HEK293T (cell line): ENCODE measurements at regions not wholly inside any gene's neighbourhood (a gene's known extent, or its start where the extent isn't known, plus 50 kb on each side); places are given as distances from the start of the nearest gene placed in this dataset.
A peak's percentile ranks its signal among the peaks of the same experiment; 100 is the strongest.

Experiments
- CTCF ChIA-PET: fragments of 350-600 bp; formaldehyde crosslinking; extraction: SDS; loops from one replicate; lab custom pipeline; 2021; ENCODE audit warnings: antibody characterized with exemption, inconsistent platforms; lab: Yijun Ruan, JAX
- POLR2A ChIA-PET: fragments of 350-600 bp; formaldehyde crosslinking; extraction: SDS; loops from one replicate; lab custom pipeline; 2020; ENCODE audit warnings: antibody characterized with exemption, inconsistent platforms; lab: Yijun Ruan, JAX
- DNase-seq: peaks from one replicate; pipeline ENCODE4 v3.0.0; 2012; ENCODE audit warnings: mixed read lengths; ENCODE audit errors: extremely low spot score
- ARNT ChIP-seq: fragments of 450-650 bp; IDR thresholded peaks from 2 replicates; pipeline ENCODE4 v1.6.1; 2017; ENCODE audit warnings: mild to moderate bottlenecking
- BHLHE40 ChIP-seq: fragments of 450-650 bp; IDR thresholded peaks from 2 replicates; pipeline ENCODE4 v1.6.1; 2016; ENCODE audit warnings: mild to moderate bottlenecking, moderate library complexity, borderline replicate concordance
- CTBP1 ChIP-seq: fragments of 450-650 bp; IDR thresholded peaks from 2 replicates; pipeline ENCODE4 v1.6.1; 2016; ENCODE audit warnings: borderline replicate concordance
- ELF4 ChIP-seq: fragments of 450-650 bp; IDR thresholded peaks from 2 replicates; pipeline ENCODE4 v1.6.1; 2017; ENCODE audit warnings: antibody characterized with exemption
- FOXA1 ChIP-seq: fragments of 450-650 bp; IDR thresholded peaks from 2 replicates; pipeline ENCODE4 v1.6.1; 2016; ENCODE audit warnings: mild to moderate bottlenecking
- FOXK2 ChIP-seq: fragments of 450-650 bp; IDR thresholded peaks from 2 replicates; pipeline ENCODE4 v1.6.1; 2016; ENCODE audit warnings: mild to moderate bottlenecking
- FOXM1 ChIP-seq: fragments of 450-650 bp; IDR thresholded peaks from 2 replicates; pipeline ENCODE4 v1.6.1; 2017; ENCODE audit warnings: mild to moderate bottlenecking, borderline replicate concordance
- HDGF ChIP-seq: fragments of 450-650 bp; IDR thresholded peaks from 2 replicates; pipeline ENCODE4 v1.6.1; 2017; ENCODE audit warnings: antibody characterized with exemption, borderline replicate concordance
- L3MBTL2 ChIP-seq: fragments of 450-650 bp; conservative IDR thresholded peaks from 2 replicates; pipeline ENCODE4 v1.6.1; 2016; ENCODE audit warnings: mild to moderate bottlenecking
- LEF1 ChIP-seq: fragments of 450-650 bp; IDR thresholded peaks from 2 replicates; pipeline ENCODE4 v1.6.1; 2017; ENCODE audit warnings: mild to moderate bottlenecking, borderline replicate concordance
- NFRKB ChIP-seq: fragments of 450-650 bp; IDR thresholded peaks from 2 replicates; pipeline ENCODE4 v1.6.1; 2016; ENCODE audit warnings: mild to moderate bottlenecking, moderate library complexity
- SP1 ChIP-seq: fragments of 450-650 bp; IDR thresholded peaks from 2 replicates; pipeline ENCODE4 v1.6.1; 2017
- SUZ12 ChIP-seq: fragments of 450-650 bp; IDR thresholded peaks from 2 replicates; pipeline ENCODE4 v1.6.1; 2016; ENCODE audit warnings: mild to moderate bottlenecking
- TARDBP ChIP-seq: fragments of 450-650 bp; IDR thresholded peaks from 2 replicates; pipeline ENCODE4 v1.6.1; 2016
- ZNF384 ChIP-seq: fragments of 450-650 bp; IDR thresholded peaks from 2 replicates; pipeline ENCODE4 v1.6.1; 2016
- TF ChIP-seq, protein P1 (sequence below): fragments of 450-650 bp; IDR thresholded peaks from 2 replicates; pipeline ENCODE4 v1.6.1; 2016

DNA sequence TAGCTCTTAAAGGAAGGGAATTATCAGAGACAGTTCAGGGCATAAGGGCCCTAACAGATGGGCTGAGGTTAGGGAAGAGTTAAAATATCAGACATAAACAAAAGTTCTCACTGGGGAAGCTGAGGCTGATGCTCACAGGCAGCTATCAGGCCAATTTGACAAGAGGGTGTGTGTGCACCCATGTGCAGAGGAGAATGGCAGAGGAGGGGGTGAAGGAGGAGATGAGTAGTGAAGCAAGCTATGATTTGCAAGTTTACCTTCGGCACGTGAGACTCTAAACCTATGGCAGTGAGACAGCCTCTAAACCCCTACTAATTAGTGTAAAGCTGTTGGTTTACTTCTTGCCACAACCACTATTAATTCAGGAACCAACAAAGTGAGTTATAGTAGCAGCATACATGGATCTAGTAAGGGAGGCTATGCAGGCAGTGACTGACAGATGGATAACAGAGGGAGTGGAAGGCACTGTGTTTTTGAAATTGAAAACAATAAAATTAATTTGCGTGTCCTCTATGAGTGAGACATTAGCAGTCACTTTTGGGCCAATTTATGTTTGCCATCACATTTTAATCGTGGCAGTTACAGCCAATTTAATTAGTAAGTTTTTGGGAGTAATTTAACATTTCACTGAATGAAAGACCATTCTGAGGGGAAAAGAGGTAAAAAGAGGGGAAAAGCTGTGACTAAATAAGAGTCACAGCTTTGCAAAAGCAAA is 99.6 kb upstream of the HTR2A start:
- CTCF ChIA-PET: interaction anchor here (0.6 kb wide), 1 partner anchor 28 kb away, joined by 3 read pairs; no protein-coding TSS in a partner anchor
- DNase-seq: no peak
- POLR2A ChIA-PET: no interaction called here
- TF ChIP-seq BHLHE40: no peak
- no peak for TF ChIP-seq ZNF384
- no peak for TF ChIP-seq L3MBTL2
- TF ChIP-seq, protein P1, sequence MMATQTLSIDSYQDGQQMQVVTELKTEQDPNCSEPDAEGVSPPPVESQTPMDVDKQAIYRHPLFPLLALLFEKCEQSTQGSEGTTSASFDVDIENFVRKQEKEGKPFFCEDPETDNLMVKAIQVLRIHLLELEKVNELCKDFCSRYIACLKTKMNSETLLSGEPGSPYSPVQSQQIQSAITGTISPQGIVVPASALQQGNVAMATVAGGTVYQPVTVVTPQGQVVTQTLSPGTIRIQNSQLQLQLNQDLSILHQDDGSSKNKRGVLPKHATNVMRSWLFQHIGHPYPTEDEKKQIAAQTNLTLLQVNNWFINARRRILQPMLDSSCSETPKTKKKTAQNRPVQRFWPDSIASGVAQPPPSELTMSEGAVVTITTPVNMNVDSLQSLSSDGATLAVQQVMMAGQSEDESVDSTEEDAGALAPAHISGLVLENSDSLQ: no peak
- TF ChIP-seq SP1: no peak

DNA sequence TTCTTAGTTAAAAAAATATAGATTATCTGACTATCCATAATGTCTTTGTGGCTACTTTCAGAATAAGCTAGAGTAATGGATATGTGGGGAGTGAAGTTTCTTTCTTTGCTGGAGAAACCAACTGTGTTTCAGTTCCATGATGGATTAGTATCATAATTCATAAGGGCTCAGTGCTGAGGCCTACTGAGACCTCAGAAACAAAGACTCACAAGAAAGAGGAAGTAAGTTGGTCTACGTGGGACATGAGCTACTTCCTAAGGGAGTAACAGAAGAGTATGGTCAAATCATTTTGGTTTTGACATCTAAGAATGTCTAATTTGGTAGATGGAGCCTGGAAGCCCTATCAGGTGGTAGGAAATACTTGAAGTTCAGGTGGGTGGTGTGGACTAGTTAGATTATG is 99.0 kb upstream of the HTR2A start:
- POLR2A ChIA-PET: no interaction called here
- TF ChIP-seq NFRKB: no peak
- TF ChIP-seq ELF4: no peak
- TF ChIP-seq, protein P1: no peak
- TF ChIP-seq LEF1: no peak
- TF ChIP-seq SP1: no peak
- CTCF ChIA-PET: interaction anchor here (0.6 kb wide), 1 partner anchor 28 kb away, joined by 3 read pairs; no protein-coding TSS in a partner anchor
- no peak for DNase-seq

DNA sequence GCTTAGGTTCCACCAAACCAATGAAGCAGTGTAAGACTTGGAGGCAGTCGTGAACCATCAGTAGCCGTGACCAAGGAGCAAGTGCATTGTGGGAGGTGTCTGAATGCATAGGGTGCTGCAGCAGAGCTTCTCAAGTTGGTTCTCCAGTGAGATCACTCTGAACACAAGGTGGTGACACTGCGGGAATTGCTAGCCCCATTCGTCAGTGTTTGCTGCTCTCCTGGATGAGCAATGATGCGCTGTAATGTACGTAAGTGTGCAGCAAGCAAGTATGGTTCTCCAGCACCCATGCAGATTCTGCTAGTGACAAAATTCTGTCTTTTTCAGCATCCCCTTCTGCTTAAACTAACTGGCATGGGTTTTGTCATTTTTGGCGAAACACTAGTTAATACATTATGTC is 97.6 kb upstream of the HTR2A start:
- TF ChIP-seq FOXK2: no peak
- no peak for TF ChIP-seq CTBP1
- no peak for TF ChIP-seq TARDBP
- no peak for TF ChIP-seq FOXM1
- TF ChIP-seq L3MBTL2: no peak
- no peak for TF ChIP-seq BHLHE40
- TF ChIP-seq ELF4: no peak
- TF ChIP-seq ARNT: no peak
- TF ChIP-seq SP1: no peak
- no peak for TF ChIP-seq SUZ12
- TF ChIP-seq LEF1: no peak
- TF ChIP-seq, protein P1: no peak
- no peak for TF ChIP-seq ZNF384
- CTCF ChIA-PET: interaction anchor here (0.5 kb wide), 1 partner anchor 20 kb away, joined by 3 read pairs; no protein-coding TSS in a partner anchor
- POLR2A ChIA-PET: no interaction called here
- no peak for DNase-seq

DNA sequence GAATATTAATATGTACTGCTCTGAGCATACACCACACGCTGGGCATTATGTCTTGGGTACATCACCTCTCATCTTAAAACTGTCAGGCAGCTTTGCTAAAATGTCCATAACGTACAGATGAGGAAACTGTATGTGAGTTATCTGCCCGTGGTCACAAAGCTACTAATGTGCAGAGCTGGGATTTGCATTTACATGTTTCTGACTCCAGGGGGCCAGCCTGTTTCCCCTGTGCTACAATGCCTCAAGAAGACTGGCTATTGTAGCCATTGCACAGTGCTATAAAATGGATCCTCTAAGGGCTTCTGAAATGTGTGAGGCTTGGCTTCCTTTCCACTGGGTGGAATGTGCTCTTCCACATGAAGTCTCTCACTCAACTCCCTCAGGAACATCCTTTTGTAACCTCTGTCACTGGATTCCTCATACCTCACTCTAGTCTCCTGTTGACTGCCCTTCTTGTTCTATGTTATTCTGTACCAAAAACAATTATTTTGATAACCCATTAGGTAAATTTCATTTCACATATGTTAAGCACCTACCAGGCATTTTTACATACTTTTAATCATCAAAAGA is 95.6 kb upstream of the HTR2A start:
- ChIA-PET POLR2A (no interaction called here), CTCF (interaction anchor here (0.6 kb wide), 1 partner anchor 35 kb away, joined by 3 read pairs; no protein-coding TSS in a partner anchor)
- TF ChIP-seq SUZ12 (no peak), HDGF (no peak), FOXA1 (no peak), TARDBP (no peak), SP1 (no peak), FOXM1 (no peak), ELF4 (no peak), L3MBTL2 (no peak), BHLHE40 (no peak), ARNT (no peak), ZNF384 (no peak), FOXK2 (no peak), CTBP1 (no peak), NFRKB (no peak), LEF1 (no peak)
- TF ChIP-seq, protein P1: no peak
- DNase-seq: peak; percentile 44

DNA sequence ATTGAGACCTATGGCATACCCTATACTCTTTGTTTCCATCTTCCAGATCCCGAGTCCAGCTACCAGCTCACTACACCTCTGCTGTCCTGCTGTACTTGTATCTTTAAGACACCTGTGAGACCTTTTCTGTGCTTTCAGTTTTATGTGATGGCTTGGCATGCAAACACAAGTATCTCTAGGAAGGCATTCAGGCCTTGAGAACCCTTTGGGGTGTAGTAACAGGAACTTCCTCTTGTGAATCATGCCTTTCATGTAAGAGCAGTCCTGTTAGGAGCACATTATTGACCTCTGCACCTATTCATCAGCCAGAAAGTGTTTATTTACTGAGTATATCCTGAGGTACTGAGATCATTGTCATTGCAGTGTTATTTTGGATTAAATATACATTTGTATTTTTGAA is 87.0 kb upstream of the HTR2A start:
- ChIA-PET POLR2A (no interaction called here), CTCF (no interaction called here)
- no peak for TF ChIP-seq BHLHE40
- no peak for TF ChIP-seq L3MBTL2
- TF ChIP-seq FOXK2: no peak
- DNase-seq: no peak
